Astrocyte (in vitro differentiated cells and primary cell): ENCODE measurements at regions not wholly inside any gene's neighbourhood (a gene's known extent, or its start where the extent isn't known, plus 50 kb on each side); places are given as distances from the start of the nearest gene placed in this dataset.

ENCODE experiments used
- CTCF ChIP-seq: IDR thresholded peaks from 2 replicates; pipeline ENCODE4 v1.5.1; 2011; ENCODE audit warnings: low read depth, mild to moderate bottlenecking, inconsistent platforms, low read length, moderate library complexity; ENCODE audit not compliant: insufficient read depth
- EZH2 ChIP-seq: IDR thresholded peaks from 2 replicates; pipeline ENCODE4 v1.6.1; 2012; ENCODE audit warnings: mild to moderate bottlenecking, low read length, inconsistent platforms; ENCODE audit not compliant: insufficient read depth

DNA sequence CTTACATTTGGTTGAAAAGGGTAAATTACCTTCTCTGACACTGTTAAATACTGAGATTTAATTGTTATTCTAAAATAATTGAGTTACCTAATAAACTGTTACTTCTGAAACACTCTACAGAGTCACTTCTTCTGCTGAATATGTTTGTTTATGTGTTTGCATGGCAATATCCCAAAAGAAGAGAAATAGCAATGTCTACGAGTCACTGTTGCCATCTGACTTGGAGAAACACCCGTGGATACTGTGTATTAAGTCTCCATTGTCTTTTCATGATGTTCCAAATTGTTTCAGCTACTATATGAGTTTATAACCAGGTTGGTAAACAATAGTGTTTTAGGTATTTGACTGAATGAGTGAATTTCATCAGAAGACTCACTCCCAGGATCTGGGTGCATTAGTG lies 754.2 kb upstream of the ID2 start:
- TF ChIP-seq CTCF (no peak), EZH2 (no peak)
